MG63 (cell line): ENCODE measurements at regions not wholly inside any gene's neighbourhood (a gene's known extent, or its start where the extent isn't known, plus 50 kb on each side); places are given as distances from the start of the nearest gene placed in this dataset.
A peak's percentile ranks its signal among the peaks of the same experiment; 100 is the strongest.
"Not testable (repeated sequence)": the region's sequence is repeated elsewhere in the genome, so short reads cannot be mapped to it uniquely, and the experiment has no call there.

Source experiments
- DNase-seq: peaks from one replicate; pipeline ENCODE4 v3.0.0-alpha.2; 2020
- H3K27me3 ChIP-seq: fragments of 250-450 bp; sonication (Bioruptor Pico); 2 replicates; pipeline ENCODE4 v1.5.1; 2020; ENCODE audit warnings: mild to moderate bottlenecking, moderate library complexity
- H3K36me3 ChIP-seq: fragments of 250-450 bp; sonication (Bioruptor Pico); 2 replicates; pipeline ENCODE4 v1.5.1; 2020; ENCODE audit warnings: mild to moderate bottlenecking, moderate library complexity
- H3K4me3 ChIP-seq: fragments of 250-450 bp; sonication (Bioruptor Pico); 2 replicates; pipeline ENCODE4 v1.5.1; 2020; ENCODE audit warnings: mild to moderate bottlenecking, moderate library complexity
- H3K9me3 ChIP-seq: fragments of 250-450 bp; sonication (Bioruptor Pico); 2 replicates; pipeline ENCODE4 v1.5.1; 2020; ENCODE audit warnings: mild to moderate bottlenecking, moderate library complexity

GRCh38 chr9:85402551-85402950 lies 339.2 kb downstream of the AGTPBP1 start:
- no peaks in the 10 kb centered on the region for H3K9me3 ChIP-seq
- no peaks in the 10 kb centered on the region for H3K36me3 ChIP-seq
- no peak overlapping the region for H3K4me3 ChIP-seq
- no peak for DNase-seq
- no peaks in the 10 kb centered on the region for H3K27me3 ChIP-seq

GRCh38 chr9:85401998-85402397 lies 339.8 kb downstream of the AGTPBP1 start:
- no peaks in the 10 kb centered on the region for H3K9me3 ChIP-seq
- peak; percentile 20 for DNase-seq

GRCh38 chr9:85397005-85397404 lies 344.7 kb downstream of the AGTPBP1 start:
- DNase-seq, result no peak
- no peaks in the 10 kb centered on the region for H3K36me3 ChIP-seq
- H3K27me3 ChIP-seq, result no peaks in the 10 kb centered on the region
- no peak overlapping the region for H3K4me3 ChIP-seq
- H3K9me3 ChIP-seq, result no peaks in the 10 kb centered on the region

More at GRCh38 chr9:85401998-85402397, 339.8 kb downstream of the AGTPBP1 start:
- no peaks in the 10 kb centered on the region for H3K27me3 ChIP-seq
- H3K36me3 ChIP-seq, result no peaks in the 10 kb centered on the region
- H3K4me3 ChIP-seq, result no peak overlapping the region

GRCh38 chr9:85392260-85392659 lies 349.5 kb downstream of the AGTPBP1 start:
- Histone ChIP-seq H3K4me3 (no peak overlapping the region), H3K36me3 (no peaks in the 10 kb centered on the region), H3K9me3 (no peaks in the 10 kb centered on the region), H3K27me3 (no peaks in the 10 kb centered on the region)
- DNase-seq, result no peak

GRCh38 chr9:85377731-85378289 lies 363.9 kb downstream of the AGTPBP1 start:
- no peak for DNase-seq
- Histone ChIP-seq H3K27me3 (no peaks in the 10 kb centered on the region; the same call in 1 of the 2 replicates), H3K36me3 (no peaks in the 10 kb centered on the region), H3K9me3 (no peaks in the 10 kb centered on the region), H3K4me3 (no peak overlapping the region)

- Histone ChIP-seq H3K27me3 (no peaks in the 10 kb centered on the region), H3K36me3 (no peaks in the 10 kb centered on the region), H3K9me3 (no peaks in the 10 kb centered on the region), H3K4me3 (no peak overlapping the region)
- DNase-seq, result no peak
Measured at GRCh38 chr9:85368781-85369180, 373.0 kb downstream of the AGTPBP1 start.

- no peaks in the 10 kb centered on the region for H3K27me3 ChIP-seq
- no peaks in the 10 kb centered on the region for H3K9me3 ChIP-seq
- H3K36me3 ChIP-seq, result no peaks in the 10 kb centered on the region
- no peak for DNase-seq
- no peak overlapping the region for H3K4me3 ChIP-seq
Measured at GRCh38 chr9:85359161-85359560, 382.6 kb downstream of the AGTPBP1 start.

GRCh38 chr9:85349046-85349445 lies 392.7 kb downstream of the AGTPBP1 start:
- no peaks in the 10 kb centered on the region for H3K9me3 ChIP-seq
- H3K4me3 ChIP-seq, result no peak overlapping the region
- H3K27me3 ChIP-seq, result no peaks in the 10 kb centered on the region
- no peak for DNase-seq
- H3K36me3 ChIP-seq, result no peaks in the 10 kb centered on the region

- no peak for DNase-seq
- H3K36me3 ChIP-seq, result no peaks in the 10 kb centered on the region
Measured at GRCh38 chr9:85347541-85347940, 394.2 kb downstream of the AGTPBP1 start.

GRCh38 chr9:85344901-85345300 lies 396.9 kb downstream of the AGTPBP1 start:
- no peak for DNase-seq
- H3K27me3 ChIP-seq, result no peaks in the 10 kb centered on the region
- no peaks in the 10 kb centered on the region for H3K36me3 ChIP-seq
- no peak overlapping the region for H3K4me3 ChIP-seq
- no peaks in the 10 kb centered on the region for H3K9me3 ChIP-seq

More at GRCh38 chr9:85347541-85347940, 394.2 kb downstream of the AGTPBP1 start:
- Histone ChIP-seq H3K9me3 (no peaks in the 10 kb centered on the region), H3K4me3 (no peak overlapping the region), H3K27me3 (no peaks in the 10 kb centered on the region)

- no peaks in the 10 kb centered on the region for H3K36me3 ChIP-seq
- no peak overlapping the region for H3K4me3 ChIP-seq
- H3K27me3 ChIP-seq, result no peaks in the 10 kb centered on the region
- no peak for DNase-seq
- H3K9me3 ChIP-seq, result no peaks in the 10 kb centered on the region
Measured at GRCh38 chr9:85339338-85339737, 402.4 kb downstream of the AGTPBP1 start.

GRCh38 chr9:85334228-85334627 lies 407.5 kb downstream of the AGTPBP1 start:
- no peak for DNase-seq
- H3K4me3 ChIP-seq, result no peak overlapping the region
- no peaks in the 10 kb centered on the region for H3K9me3 ChIP-seq
- H3K27me3 ChIP-seq, result no peaks in the 10 kb centered on the region
- H3K36me3 ChIP-seq, result no peaks in the 10 kb centered on the region

GRCh38 chr9:85332487-85332886 lies 409.3 kb downstream of the AGTPBP1 start:
- H3K27me3 ChIP-seq, result no peaks in the 10 kb centered on the region
- no peaks in the 10 kb centered on the region for H3K9me3 ChIP-seq
- H3K36me3 ChIP-seq, result no peaks in the 10 kb centered on the region
- H3K4me3 ChIP-seq, result no peak overlapping the region
- peak; percentile 10 for DNase-seq

- Histone ChIP-seq H3K4me3 (no peak overlapping the region), H3K9me3 (no peaks in the 10 kb centered on the region), H3K27me3 (no peaks in the 10 kb centered on the region), H3K36me3 (no peaks in the 10 kb centered on the region)
- no peak for DNase-seq
Measured at GRCh38 chr9:85331626-85332025, 410.1 kb downstream of the AGTPBP1 start.

GRCh38 chr9:85322592-85322991 lies 419.2 kb downstream of the AGTPBP1 start:
- H3K4me3 ChIP-seq, result no peak overlapping the region
- H3K9me3 ChIP-seq, result no peaks in the 10 kb centered on the region

GRCh38 chr9:85321561-85321960 lies 420.2 kb downstream of the AGTPBP1 start:
- Histone ChIP-seq H3K9me3 (no peaks in the 10 kb centered on the region), H3K36me3 (no peaks in the 10 kb centered on the region), H3K4me3 (no peak overlapping the region), H3K27me3 (no peaks in the 10 kb centered on the region)
- no peak for DNase-seq

More at GRCh38 chr9:85322592-85322991, 419.2 kb downstream of the AGTPBP1 start:
- DNase-seq, result no peak
- no peaks in the 10 kb centered on the region for H3K36me3 ChIP-seq
- H3K27me3 ChIP-seq, result no peaks in the 10 kb centered on the region

- Histone ChIP-seq H3K27me3 (no peaks in the 10 kb centered on the region), H3K9me3 (no peaks in the 10 kb centered on the region), H3K36me3 (no peaks in the 10 kb centered on the region), H3K4me3 (no peak overlapping the region)
- no peak for DNase-seq
Measured at GRCh38 chr9:85319936-85320656, 421.7 kb downstream of the AGTPBP1 start.

- not testable (repeated sequence) for H3K27me3 ChIP-seq, DNase-seq, H3K36me3 ChIP-seq, H3K4me3 ChIP-seq, H3K9me3 ChIP-seq
Measured at GRCh38 chr9:85315535-85315934, 426.2 kb downstream of the AGTPBP1 start.
